NCI-H2107 treated with DMSO at 0.1 percent for 48 hours (cell line): ENCODE measurements at regions not wholly inside any gene's neighbourhood (a gene's known extent, or its start where the extent isn't known, plus 50 kb on each side); places are given as distances from the start of the nearest gene placed in this dataset.

Experiments used
- DNase-seq: peaks from one replicate; lab custom pipeline; 2025; ENCODE audit not compliant: unreplicated experiment; lab: John Stamatoyannopoulos, UW

DNA sequence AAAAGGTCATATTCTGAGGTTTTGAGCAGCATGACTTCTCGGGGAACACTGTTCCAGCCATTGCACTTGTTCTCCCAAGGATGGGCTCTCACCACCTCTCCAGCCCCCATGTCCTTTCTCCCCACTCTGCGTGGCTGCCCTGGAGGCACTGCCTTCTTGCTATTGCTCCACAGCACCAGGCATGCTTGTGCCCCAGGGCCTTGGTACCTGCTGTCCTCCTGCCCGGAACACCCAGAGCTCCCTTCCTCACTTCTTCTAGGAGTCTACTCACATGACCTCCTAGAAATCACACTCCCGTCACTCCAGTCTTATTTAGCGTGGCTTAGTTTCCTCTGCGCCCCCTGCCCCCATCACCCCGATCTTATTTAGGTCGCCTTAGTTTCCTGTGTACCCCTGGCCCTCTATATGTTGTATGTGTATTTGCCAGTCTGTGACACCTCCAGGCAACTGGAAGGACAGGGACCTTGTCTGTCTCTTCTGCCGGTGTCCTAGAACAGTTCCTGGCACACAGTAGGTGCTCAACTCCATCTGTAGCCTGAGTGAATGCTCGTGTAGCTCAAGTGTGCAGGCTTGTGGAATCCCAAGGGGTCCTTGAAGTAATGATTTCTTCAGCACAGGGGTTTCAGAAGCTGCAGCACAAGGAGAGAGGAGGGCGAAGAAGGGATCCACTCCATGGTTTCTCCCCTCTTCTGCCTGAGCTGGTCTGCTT is 208.6 kb upstream of the CIBAR2 start:
- DNase-seq = no peak

DNA sequence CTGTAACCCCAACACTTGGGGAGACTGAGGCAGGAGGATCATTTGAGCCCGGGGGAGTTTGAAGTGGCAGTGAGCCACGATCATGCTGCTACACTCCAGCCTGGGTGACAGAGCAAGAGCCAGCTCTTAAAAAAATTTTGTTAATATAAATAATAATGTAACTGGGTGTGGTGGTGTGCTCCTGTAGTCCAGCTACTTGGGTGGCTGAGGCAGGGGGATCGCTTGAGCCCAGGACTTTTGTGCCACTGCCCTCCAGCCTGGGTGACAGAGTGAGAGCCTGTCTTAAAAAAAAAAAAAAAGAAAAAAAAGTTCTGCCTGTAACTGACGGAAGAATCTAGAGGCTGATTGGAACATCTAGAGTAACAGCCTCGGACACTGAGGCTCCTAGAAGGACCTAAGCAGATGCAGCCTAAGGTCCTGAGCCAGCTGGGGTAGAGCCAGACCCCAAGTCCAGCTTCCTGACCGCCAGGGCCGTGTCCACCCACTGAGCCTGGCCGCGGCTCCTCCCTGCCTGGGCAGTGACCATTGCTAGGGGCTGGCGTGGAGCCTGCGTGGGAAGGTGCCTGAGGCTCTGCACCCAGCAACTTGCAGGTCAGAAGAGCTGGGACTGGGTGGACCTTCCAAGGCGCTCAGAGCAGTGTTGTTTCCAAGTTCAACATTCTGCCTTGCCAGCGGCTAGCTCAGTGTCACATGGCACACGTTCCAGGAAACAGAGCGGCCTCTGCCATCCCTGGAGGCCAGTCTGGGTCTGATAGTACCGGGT is 209.4 kb upstream of the CIBAR2 start:
- no peak for DNase-seq

DNA sequence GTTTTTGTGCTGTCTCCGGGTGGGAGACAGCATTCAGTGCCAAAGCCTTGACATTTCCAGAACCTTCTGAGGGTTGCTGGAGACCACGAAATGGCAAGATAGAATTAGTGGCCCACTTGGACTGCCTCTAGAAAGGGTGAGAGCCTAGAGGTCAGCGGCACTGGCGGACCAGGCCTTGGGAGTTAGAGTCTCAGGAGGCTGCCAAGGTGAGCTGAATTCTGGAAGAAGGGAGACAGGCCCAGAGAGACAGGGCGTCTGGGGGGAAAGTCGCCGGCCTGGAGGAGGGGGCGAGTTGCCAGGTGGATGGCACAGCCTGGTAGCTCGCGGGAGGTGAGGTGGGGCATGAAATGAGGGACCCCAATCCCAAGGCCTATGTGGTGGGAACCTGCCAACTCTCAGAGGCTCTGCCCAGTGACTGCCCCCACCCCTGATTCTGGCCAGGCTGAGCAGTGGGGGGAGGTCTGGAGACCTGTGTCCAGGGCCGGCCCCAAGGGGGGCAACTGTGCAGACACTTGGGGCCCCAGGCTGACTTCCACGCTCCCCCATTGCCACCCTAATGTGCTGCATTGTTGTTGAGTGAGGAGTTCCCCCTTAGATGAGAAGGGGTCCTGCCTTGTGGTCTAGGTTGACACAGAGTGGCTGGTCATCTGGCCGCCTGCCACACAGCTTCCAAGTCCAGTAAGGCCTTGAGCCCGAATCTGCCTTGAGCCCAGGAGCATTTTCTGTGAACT is 211.1 kb upstream of the CIBAR2 start:
- no peak for DNase-seq

DNA sequence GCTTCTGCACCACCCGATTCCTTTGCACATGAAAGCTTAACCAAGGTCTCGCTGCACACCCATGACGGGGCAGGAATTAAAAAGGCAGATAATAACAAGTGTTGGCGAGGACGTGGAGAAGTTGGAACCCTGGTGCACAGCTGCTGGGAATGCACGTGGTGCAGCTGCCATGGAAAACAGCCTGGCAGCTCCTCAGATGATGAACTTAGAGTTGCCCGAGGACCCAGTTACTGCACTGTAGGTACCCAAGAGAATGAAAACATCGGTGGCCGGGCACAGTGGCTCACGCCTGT is 211.6 kb upstream of the CIBAR2 start:
- DNase-seq = no peak

DNA sequence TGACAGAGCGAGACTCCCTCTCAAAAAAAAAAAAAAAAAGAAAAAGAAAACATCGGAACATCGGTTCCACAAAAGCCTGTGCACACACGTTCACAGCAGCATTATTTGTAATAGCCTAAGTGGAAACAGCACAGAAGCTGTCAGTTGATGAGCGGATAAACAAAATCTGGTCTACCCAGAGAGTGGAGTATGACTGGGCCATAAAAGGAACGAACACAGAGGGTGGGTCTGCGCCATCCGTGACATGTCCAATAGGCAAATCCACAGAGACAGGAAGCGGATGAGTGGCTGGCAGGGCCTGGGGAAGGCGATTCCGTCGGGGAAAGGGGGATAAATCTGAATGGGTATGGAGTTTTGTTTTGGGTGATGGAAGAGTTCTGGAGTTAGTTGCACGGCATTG is 212.2 kb upstream of the CIBAR2 start:
- no peak for DNase-seq

DNA sequence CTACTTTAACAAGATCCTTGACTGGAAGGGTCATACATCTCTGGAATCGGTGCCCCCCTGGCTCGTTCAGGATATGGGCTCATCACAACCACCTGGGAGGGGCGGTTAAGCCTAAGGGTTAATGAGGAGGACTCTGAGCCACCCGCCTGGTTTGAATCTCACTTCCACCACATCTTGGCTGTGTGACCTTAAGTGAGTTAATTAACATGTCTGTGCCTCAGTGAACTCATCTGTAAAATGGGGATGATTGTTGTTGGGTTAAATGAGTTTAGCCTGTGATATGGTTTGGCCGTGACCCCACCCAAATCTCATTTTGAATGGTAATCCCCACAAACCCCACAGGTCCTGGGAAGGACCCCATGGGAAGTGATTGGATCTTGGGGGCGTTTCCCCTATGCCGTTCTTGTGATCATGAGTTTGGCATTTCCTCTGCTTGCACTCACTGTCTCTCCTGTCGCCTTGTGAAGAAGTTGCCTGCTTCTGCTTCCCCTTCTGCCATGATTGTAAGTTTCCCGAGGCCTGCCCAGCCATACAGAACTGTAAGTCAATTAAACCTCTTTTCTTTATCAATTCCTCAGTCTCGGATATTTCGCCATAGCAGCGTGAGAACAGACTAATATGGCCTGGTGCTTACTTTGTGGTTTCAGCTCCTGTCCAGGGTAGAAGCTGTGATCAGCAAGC is 214.0 kb upstream of the CIBAR2 start:
- no peak for DNase-seq

DNA sequence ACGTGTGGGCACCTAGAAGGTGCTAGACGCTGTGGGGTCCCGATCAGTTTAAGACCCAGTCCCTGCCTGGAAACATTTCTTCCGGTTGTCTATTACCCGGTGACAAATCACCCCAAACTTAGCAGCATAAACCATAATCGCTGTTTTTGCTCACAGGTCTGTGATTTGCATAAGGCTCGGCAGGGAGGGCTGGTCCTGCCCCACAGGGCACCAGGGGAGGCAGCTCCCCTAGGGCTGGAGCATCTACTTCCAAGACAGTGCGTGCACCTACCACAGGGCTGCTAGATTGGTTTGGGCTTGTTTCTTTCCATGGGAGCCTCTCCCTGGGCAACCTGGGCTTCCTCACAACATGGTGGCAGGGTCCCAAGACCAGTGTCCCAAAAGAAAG is 214.5 kb upstream of the CIBAR2 start:
- no peak for DNase-seq

DNA sequence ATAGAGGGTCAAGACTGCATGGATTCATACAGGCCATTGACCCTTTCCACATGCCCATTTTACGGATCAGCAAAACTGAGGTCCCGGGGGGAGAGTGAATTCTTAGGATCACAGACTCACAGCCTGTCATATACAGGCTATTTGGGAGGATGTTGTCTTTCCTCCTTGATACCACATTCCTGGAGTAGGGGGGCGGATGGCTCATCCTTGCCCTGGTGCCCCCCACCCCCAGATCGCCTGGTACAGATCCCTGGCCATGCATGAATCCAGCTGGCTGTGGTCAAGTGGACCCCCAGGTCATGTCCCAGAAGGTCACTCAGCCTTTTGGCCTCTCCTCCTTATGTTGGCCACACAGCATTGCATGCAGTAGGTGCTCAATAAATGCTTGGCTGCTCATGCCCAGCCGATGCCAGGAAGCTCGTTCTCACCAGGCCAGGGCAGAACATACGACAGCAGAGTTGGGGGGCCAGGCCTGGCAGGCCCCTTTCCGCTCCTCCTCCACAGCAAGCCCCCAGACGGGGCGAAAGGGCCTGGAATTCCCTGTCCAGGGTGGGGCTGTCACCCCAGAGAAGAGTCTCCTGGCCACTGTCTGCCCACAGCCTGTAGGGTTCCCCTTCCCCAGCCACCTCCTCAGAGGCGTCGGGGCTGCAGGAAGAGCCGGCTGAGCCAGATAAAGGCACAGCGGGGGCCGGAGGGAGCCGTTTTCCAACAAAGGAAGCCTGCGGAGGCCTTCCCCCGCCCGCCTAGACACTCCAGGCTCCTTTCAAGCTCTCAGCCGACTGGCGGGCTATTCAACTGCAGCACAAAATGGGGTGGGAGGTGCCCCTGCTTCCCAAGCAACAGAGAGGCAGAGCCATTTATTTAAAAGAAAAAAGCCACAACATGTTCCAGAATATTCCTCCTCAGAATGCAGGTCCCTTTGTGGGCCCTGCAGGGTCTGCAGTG is 215.7 kb upstream of the CIBAR2 start:
- DNase-seq = peak; percentile 86

DNA sequence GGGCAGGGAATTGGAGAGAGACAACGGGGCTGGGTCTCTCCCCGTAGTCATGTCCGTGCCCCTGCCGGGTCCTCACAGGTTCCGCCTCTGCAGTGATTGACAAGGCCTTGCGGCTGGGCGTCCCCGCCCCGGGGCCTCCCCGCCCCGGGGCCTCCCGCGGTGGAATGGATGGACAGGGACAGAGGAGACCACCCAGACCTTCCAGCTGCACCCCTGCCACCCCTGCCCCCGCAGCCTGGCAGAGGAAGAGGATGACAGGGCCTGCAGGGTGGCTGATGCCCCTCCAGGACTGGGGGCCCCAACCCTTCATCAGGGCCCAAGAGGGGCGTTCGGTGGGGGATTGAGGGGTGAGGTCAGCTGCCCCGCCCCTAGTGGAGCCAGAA is 216.4 kb upstream of the CIBAR2 start:
- no peak for DNase-seq

DNA sequence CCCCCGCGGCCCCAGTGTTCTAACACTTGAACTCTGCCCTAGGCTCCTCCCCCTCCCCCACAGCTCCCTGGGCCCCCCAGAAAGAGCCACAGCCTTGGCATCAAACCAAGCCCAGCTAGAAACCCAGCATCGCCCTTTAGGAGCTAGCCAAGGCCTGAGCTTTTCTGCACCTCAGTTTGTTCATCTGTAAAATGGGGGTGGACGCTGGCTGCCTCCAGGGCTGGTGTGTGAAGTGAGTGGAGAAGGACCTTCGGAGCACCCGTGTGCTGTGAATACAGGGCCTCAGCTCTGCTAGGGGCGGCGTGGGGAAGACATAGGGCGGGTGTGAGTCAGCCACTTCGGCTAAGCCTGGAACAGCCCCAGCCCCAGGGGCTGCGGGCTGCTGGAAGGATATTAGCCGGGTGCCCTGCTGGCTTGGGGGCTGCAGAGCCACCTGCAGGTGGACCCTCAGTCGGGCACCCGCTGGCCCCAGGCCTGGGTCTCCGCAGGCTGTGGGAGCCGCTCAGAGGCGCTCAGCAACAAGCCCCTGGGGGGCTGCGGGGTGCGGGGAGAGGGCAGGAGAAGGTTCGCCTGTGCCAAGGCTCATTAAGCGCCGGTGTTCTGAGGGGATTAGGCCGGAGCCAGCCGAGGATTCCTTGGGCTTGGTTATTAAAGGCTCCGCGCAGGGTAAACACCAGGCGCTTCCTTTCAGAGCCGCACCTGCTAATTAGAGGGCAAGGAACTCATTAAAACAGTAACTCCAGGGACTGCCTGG is 217.0 kb upstream of the CIBAR2 start:
- DNase-seq = peak; percentile 55

DNA sequence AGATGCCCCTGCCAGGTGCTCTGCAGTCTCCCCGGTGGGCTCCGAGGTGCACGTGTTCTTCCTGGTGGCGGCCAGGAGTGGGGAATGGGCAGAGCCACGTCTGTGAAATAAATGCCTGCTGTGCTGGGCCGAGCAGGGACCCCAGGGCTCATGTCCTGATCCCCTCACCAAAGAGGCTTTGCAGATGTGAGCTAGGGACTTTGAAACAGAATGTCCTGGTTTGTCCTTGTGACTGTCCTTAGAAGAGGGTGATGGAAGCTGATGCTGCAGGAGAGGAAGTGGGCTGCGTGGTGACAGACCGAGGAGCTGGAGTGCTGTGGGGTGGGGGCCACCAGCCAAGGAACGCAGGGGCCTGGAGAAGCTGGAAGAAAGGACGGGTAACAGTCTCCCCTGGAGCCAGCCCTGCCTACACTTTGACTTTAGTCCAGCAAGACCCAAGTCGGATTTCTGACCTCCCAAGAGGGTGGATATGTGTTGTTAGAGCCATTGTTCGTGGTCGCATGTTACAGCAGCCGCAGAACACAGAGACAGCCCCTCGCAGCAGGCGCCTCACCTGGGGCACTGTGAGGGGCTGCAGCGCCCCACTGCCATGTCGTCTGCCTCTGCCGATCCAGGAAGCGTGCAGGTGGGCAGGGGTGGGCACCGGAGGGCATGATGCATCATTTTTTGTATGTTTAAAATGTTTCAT is 217.9 kb upstream of the CIBAR2 start:
- no peak for DNase-seq

DNA sequence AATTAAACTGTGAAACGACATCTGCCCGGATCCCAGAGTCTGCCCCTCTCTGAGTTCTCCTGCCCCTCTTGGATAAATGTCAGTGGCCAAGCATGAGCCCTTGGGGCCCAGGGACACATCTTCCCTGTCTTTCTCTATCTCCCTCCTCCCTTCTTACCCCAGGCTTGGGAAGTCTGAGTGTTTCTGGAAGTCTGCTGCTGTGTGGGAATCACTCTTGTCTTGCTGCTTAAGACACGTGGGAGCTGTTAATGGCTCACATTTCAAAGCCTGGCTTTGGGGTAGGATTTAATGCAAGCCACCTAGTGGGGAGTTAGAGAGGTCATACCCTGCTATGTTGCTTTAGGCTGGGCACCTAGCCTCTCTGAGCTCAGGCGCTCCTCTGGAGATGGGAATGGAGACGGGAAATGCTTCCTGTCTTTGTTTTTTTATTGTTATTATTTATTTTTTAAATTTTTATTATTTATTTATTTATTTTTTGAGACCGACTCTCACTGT is 218.5 kb upstream of the CIBAR2 start:
- peak; percentile 85 for DNase-seq

DNA sequence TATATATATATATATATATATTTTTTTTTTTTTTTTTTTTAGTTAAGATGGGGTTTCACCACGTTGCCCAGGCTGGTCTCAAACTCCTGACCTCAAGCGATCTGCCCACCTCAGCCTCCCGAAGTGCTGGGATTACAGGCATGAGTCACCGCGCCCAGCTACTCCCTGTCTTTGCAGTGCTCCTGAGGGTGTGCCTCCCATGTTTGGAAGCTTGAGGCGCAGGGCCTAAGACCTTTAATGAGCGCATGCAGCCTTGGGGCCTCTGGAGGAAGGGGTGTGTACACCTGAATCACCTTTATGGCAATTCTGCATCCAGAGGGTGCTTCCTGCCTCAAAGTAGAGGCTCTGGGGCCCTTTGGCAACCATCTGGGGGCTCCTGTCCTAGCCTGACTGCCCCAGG is 219.4 kb upstream of the CIBAR2 start:
- DNase-seq = no peak

DNA sequence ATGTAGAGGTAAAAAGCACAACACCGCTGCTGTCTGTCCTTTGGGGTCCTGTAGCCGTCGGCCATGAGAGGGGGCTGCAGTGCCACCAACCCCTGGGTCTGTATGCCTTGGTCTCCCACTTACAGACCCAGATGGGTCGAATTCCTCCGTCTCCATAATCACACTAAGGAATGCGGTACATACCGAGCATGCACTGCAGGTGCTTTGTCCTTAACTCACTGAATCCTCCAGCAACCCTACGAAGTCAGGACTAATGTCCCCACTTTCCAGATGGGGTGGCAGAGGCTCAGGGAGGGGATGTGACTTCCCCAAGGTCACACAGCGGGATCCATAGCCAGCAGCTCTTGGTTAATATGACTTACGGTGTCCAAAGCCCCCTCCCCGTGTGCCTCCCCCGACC is 219.9 kb upstream of the CIBAR2 start:
- no peak for DNase-seq

DNA sequence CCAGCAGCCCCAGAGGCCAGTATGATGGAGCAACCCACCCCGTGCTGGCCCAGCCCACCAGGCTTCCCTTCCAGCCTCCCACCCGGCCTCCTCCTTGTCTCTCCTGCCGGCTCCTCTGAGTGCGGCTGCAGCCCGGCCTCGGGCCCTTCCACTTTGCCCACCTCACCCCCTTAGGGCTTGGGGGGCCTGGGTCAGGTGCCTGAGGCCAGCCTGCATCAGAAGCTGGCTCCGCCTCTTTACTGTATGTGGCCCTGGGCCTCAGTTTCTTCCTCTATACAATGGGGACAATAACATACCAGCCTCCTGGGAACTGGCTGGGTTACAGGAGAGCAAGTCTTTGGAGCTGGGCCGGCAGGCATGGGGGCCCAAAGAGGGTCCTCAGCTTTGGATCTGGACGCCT is 221.1 kb upstream of the CIBAR2 start:
- no peak for DNase-seq

DNA sequence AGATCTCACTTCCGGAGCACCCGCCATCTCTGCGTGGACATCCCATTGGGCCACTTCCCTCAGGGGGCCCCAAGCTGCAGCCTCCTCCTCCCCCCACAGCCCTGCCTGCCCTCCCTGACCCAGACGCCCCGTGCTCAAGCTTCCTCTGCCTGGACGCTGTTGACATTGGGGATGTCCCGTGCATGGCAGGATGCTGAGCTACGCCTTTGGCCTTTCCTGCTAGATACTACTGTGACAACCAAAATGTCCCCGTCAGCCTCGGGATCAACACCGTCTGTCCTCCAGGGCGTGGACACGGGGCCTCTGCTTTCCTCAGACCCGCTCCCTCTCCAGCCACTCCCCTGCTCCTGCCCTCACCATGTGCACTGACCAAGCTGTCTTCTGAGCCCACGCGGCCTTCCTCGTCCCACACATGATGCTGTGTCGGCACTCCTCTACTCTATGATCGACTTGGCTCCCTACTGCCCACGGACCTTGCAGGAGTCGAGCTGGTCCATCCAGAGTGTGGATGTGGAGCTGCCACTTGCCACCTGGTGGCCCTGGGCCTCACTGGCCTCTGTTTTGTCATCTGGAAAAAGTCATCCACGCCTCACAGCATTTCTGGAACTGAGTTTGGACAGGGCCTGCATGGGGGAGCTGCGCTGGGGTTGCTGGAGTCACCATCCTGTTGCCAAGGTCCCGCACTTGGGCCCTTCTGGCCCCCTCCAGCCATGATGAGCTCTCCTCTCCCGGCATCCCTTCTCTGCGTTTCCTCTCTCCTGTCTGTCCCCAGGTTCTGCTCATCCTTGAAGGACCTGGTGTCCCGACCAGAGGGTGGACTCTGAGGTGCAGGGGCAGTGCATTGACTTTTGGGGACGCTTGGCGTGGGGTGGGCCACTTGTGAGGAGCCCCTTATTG is 221.7 kb upstream of the CIBAR2 start:
- DNase-seq = no peak

DNA sequence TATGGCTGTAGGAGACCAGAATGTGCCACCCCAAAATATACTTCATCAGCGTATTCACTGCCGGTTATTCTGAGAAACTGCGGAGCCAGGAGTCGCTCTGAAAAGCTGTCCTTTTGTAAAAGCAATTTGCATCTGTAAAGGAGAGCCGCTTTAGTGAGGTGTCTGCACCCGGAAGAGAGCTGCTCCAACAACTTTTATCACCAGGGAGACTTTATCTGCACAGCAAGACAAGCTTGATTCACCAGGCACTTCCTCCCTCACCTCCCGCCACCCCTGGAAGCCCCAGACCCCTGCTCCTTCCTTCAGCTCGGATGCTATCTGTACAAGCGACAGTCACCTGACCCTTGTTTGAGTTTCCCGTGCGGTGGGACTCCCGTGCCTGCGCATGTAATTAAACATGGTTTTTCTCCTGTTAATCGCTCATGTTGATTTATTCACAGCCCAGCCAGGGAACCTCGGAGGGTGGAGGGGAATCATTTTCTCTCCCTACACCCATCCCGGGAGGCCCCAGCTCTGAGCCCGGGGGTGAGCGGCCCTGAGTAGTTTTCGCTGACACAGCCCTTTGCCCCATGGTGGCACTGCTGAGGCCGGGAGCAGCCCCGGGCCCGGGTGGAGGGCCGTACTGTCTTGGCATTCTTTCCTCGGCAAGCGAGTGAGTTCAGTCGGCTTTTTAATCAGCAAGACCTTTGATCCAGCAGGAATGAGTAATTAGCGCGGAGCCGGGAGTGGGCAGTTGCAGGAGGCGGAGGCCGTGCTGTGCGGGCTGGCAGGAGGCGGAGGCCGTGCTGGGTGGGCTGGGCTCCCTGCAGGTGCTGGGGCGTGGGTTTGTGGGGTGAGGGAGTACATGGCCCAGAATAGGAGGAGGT is 222.7 kb upstream of the CIBAR2 start:
- DNase-seq = peak; percentile 44
